Keratinocyte (primary cell): ENCODE measurements at regions not wholly inside any gene's neighbourhood (a gene's known extent, or its start where the extent isn't known, plus 50 kb on each side); places are given as distances from the start of the nearest gene placed in this dataset.

ENCODE experiments used
- DNase-seq: peaks from one replicate; pipeline ENCODE4 v3.0.0-alpha.2; 2011; ENCODE audit warnings: low read depth, missing footprints, low spot score
- FAIRE-seq: peaks from 2 replicates; lab custom pipeline; 2011; peaks lifted over from hg19 to GRCh38; lab: Jason Lieb, UNC
- H2AFZ ChIP-seq: 2 replicates; pipeline ENCODE4 v1.6.0; 2012; ENCODE audit warnings: low read length, control low read depth, inconsistent platforms; ENCODE audit not compliant: control insufficient read depth
- H3K27ac ChIP-seq: 2 replicates; pipeline ENCODE4 v1.5.1; 2011; ENCODE audit warnings: low read length; ENCODE audit not compliant: control insufficient read depth, insufficient read depth
- H3K27me3 ChIP-seq: 3 replicates; pipeline ENCODE4 v1.6.0; 2011; ENCODE audit warnings: low read length; ENCODE audit not compliant: control insufficient read depth, insufficient read depth; ENCODE audit errors: extremely low read depth
- H3K36me3 ChIP-seq, 2 experiments: 2 replicates in 1 of 2; 3 replicates in 1 of 2; pipeline ENCODE4 v1.5.1; 2011; ENCODE audit warnings: low read length in 2 of 2, mild to moderate bottlenecking in 1 of 2; ENCODE audit not compliant: control insufficient read depth in 2 of 2, insufficient read depth in 2 of 2; ENCODE audit errors: extremely low read depth in 1 of 2
- H3K4me1 ChIP-seq: 3 replicates; pipeline ENCODE4 v1.5.1; 2011; ENCODE audit warnings: low read length; ENCODE audit not compliant: control insufficient read depth, insufficient read depth; ENCODE audit errors: extremely low read depth
- H3K4me2 ChIP-seq: 3 replicates; pipeline ENCODE4 v1.6.0; 2011; ENCODE audit warnings: low read depth, low read length; ENCODE audit not compliant: control insufficient read depth, insufficient read depth; ENCODE audit errors: extremely low read depth
- H3K4me3 ChIP-seq, 3 experiments: fragments of 200-600 bp in 1 of 3; sonication (generic) in 1 of 3; 2 replicates in 2 of 3; 3 replicates in 1 of 3; pipeline ENCODE4 v1.5.1; 2011 to 2016; ENCODE audit warnings: low read length in 3 of 3, mild to moderate bottlenecking in 3 of 3, control low read depth in 2 of 3, inconsistent platforms in 1 of 3, low read depth in 1 of 3, mixed read lengths in 1 of 3, mixed run types in 1 of 3, moderate library complexity in 1 of 3; ENCODE audit not compliant: control insufficient read depth in 2 of 3, insufficient read depth in 2 of 3; ENCODE audit errors: extremely low read depth in 1 of 3
- H3K79me2 ChIP-seq: 2 replicates; pipeline ENCODE4 v1.6.0; 2012; ENCODE audit warnings: low read length; ENCODE audit not compliant: control insufficient read depth, insufficient read depth
- H3K9ac ChIP-seq: 3 replicates; pipeline ENCODE4 v1.6.0; 2011; ENCODE audit warnings: low read length; ENCODE audit not compliant: control insufficient read depth, insufficient read depth; ENCODE audit errors: extremely low read depth
- H3K9me1 ChIP-seq: 3 replicates; pipeline ENCODE4 v1.6.0; 2011; ENCODE audit warnings: low read length; ENCODE audit not compliant: control insufficient read depth, insufficient read depth; ENCODE audit errors: extremely low read depth
- H3K9me3 ChIP-seq: 2 replicates; pipeline ENCODE4 v1.5.1; 2012; ENCODE audit warnings: low read depth, low read length; ENCODE audit not compliant: control insufficient read depth
- H4K20me1 ChIP-seq: 3 replicates; pipeline ENCODE4 v1.6.0; 2011; ENCODE audit warnings: low read length; ENCODE audit not compliant: control insufficient read depth, insufficient read depth; ENCODE audit errors: extremely low read depth
- EZH2 ChIP-seq: IDR thresholded peaks from one replicate; pipeline ENCODE4 v1.6.1; 2012; ENCODE audit warnings: inconsistent platforms, mild to moderate bottlenecking, low read length, moderate library complexity
- dilution Hi-C: fragments of 300-500 bp; cut with MboI; formaldehyde crosslinking; loops from one replicate; pipeline ENCODE4 v1.7.0; 2020; ENCODE audit warnings: low sequenced_read_pairs; ENCODE audit not compliant: extremely low pct_ligation_motif_present
- TF ChIP-seq, protein P1 (sequence below), 3 experiments: IDR thresholded peaks in 1 of 3; conservative IDR thresholded peaks in 1 of 3; optimal IDR thresholded peaks in 1 of 3; 2 replicates in 2 of 3; 3 replicates in 1 of 3; pipeline versions ENCODE3 to v1.5.1; 2011; ENCODE audit warnings: low read length in 3 of 3, mild to moderate bottlenecking in 3 of 3, moderate library complexity in 2 of 3, control low read depth in 1 of 3, inconsistent platforms in 1 of 3; ENCODE audit not compliant: insufficient read depth in 2 of 3; ENCODE audit errors: extremely low read depth in 1 of 3

DNA sequence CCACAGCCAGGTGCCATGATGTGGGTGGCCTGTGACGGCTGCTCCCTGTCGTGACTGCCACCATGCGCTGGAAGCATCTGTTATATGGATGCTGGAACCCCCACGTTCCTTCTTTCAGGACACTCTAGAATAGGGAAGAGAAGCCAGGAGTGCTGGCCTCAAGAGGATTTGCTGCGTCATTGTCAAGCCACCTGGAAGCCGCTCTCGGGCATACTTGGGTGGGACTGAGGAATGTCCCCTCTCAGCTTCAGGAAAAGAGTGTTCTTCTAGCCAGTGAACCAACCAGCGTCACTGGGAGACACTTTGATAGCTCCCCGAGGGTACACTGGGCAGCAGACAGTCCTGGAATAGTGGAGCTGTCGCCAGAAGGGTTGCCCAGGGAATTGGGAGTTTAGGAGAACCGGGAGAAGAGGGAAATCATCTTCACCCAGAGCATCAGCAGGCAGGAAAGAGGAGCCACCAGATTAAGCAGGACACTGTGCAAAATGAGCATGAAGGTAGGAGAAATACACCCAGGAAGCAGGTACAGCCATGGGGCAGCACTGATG, 130.8 kb upstream of the SASH1 start:
- Histone ChIP-seq H3K9ac (no peak overlapping the region), H3K79me2 (no peaks in the 10 kb centered on the region), H3K36me3 (no peaks in the 10 kb centered on the region), H3K4me3 (no peak overlapping the region), H3K27me3 (no peaks in the 10 kb centered on the region), H3K4me2 (no peak overlapping the region), H4K20me1 (no peaks in the 10 kb centered on the region), H3K27ac (no peak overlapping the region), H3K9me3 (no peaks in the 10 kb centered on the region), H3K4me1 (no peaks in the 10 kb centered on the region), H3K9me1 (no peaks in the 10 kb centered on the region), H2AFZ (no peak overlapping the region)
- TF ChIP-seq, protein P1, sequence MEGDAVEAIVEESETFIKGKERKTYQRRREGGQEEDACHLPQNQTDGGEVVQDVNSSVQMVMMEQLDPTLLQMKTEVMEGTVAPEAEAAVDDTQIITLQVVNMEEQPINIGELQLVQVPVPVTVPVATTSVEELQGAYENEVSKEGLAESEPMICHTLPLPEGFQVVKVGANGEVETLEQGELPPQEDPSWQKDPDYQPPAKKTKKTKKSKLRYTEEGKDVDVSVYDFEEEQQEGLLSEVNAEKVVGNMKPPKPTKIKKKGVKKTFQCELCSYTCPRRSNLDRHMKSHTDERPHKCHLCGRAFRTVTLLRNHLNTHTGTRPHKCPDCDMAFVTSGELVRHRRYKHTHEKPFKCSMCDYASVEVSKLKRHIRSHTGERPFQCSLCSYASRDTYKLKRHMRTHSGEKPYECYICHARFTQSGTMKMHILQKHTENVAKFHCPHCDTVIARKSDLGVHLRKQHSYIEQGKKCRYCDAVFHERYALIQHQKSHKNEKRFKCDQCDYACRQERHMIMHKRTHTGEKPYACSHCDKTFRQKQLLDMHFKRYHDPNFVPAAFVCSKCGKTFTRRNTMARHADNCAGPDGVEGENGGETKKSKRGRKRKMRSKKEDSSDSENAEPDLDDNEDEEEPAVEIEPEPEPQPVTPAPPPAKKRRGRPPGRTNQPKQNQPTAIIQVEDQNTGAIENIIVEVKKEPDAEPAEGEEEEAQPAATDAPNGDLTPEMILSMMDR (optimal IDR thresholded peaks at IDR 0.05 in 1 of 3, IDR thresholded peaks at IDR 0.05 in 1 of 3, conservative IDR thresholded peaks at IDR 0.05 in 1 of 3; ENCODE audit: extremely low read depth in 1 of 3, insufficient read depth in 2 of 3, low read length in 3 of 3) = no peak
- no peak for TF ChIP-seq EZH2
- dilution Hi-C loops = no loop called here
- no peak for FAIRE-seq
- DNase-seq = no peak

DNA sequence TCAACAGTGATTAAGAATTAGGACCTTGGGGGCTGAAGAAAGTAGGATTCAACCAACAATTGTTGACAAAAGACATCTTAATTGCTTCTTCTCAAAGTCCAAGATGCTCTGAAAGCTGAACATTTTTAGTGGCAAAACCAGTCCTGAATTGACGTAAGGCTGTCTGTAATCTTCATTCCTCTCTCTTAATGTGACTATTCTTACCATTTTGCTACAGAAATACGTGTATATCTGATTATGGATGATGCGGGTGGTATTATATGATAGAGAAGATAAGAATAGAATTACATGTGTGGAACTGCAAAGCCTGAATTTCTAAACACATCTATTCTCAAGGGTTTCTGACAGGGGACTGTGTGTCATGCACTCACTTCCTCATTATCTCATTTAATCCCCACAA, 130.3 kb upstream of the SASH1 start:
- Histone ChIP-seq H3K4me3 (no peak overlapping the region), H3K27me3 (no peaks in the 10 kb centered on the region), H3K27ac (no peak overlapping the region), H3K4me1 (no peaks in the 10 kb centered on the region), H3K79me2 (no peaks in the 10 kb centered on the region), H2AFZ (no peak overlapping the region), H3K36me3 (no peaks in the 10 kb centered on the region), H3K9ac (no peak overlapping the region), H3K9me1 (no peaks in the 10 kb centered on the region), H3K9me3 (no peaks in the 10 kb centered on the region), H4K20me1 (no peaks in the 10 kb centered on the region), H3K4me2 (no peak overlapping the region)
- no peak for DNase-seq
- no peak for FAIRE-seq
- TF ChIP-seq, protein P1 (optimal IDR thresholded peaks at IDR 0.05 in 1 of 3, IDR thresholded peaks at IDR 0.05 in 1 of 3, conservative IDR thresholded peaks at IDR 0.05 in 1 of 3; ENCODE audit: extremely low read depth in 1 of 3, insufficient read depth in 2 of 3, low read length in 3 of 3) = no peak
- TF ChIP-seq EZH2 = no peak
- dilution Hi-C loops = no loop called here
